ENCODE measurements at regions not wholly inside any gene's neighbourhood (a gene's known extent, or its start where the extent isn't known, plus 50 kb on each side); places are given as distances from the start of the nearest gene placed in this dataset.

- H3K27me3 ChIP-seq (ENCODE audit: control insufficient read depth in 3 of 3, insufficient read depth in 3 of 3, low read length in 3 of 3): no peaks in the 10 kb centered on the region
- H3K36me3 ChIP-seq (ENCODE audit: control insufficient read depth in 3 of 3, insufficient read depth in 3 of 3, low read length in 3 of 3): no peaks in the 10 kb centered on the region
- no peak overlapping the region for H3K9ac ChIP-seq (ENCODE audit: low read depth in 1 of 3, low read length in 3 of 3)
- no peak overlapping the region for H3K27ac ChIP-seq (ENCODE audit: low read depth, low read length)
- no peak overlapping the region for H3K4me3 ChIP-seq (ENCODE audit: low read length in 3 of 3)
- no peaks in the 10 kb centered on the region for H3K4me1 ChIP-seq (ENCODE audit: control insufficient read depth in 3 of 3, insufficient read depth in 3 of 3, low read length in 3 of 3)
- no peaks in the 10 kb centered on the region for H3K9me3 ChIP-seq (ENCODE audit: control insufficient read depth in 3 of 3, low read length in 3 of 3)
Observed at GRCh38 chr3:102098130-102098885, 249.0 kb downstream of the NFKBIZ start.

GRCh38 chr3:102099913-102100312 is 250.6 kb downstream of the NFKBIZ start:
- no peak overlapping the region for H3K27ac ChIP-seq (ENCODE audit: low read depth, low read length)
- no peaks in the 10 kb centered on the region for H3K27me3 ChIP-seq (ENCODE audit: control insufficient read depth in 3 of 3, insufficient read depth in 3 of 3, low read length in 3 of 3)
- no peaks in the 10 kb centered on the region for H3K36me3 ChIP-seq (ENCODE audit: control insufficient read depth in 3 of 3, insufficient read depth in 3 of 3, low read length in 3 of 3)
- no peaks in the 10 kb centered on the region for H3K9me3 ChIP-seq (ENCODE audit: control insufficient read depth in 3 of 3, low read length in 3 of 3)
- peaks cover 0 to 5% (median 2%) of the 10 kb centered on the region in 3 donors for H3K4me1 ChIP-seq (ENCODE audit: control insufficient read depth in 3 of 3, insufficient read depth in 3 of 3, low read length in 3 of 3)
- H3K4me3 ChIP-seq (ENCODE audit: low read length in 3 of 3): no peak overlapping the region
- no peak overlapping the region for H3K9ac ChIP-seq (ENCODE audit: low read depth in 1 of 3, low read length in 3 of 3)

GRCh38 chr3:102102394-102102793 is 253.1 kb downstream of the NFKBIZ start:
- H3K4me3 ChIP-seq (ENCODE audit: low read length in 3 of 3): no peak overlapping the region
- no peaks in the 10 kb centered on the region for H3K36me3 ChIP-seq (ENCODE audit: control insufficient read depth in 3 of 3, insufficient read depth in 3 of 3, low read length in 3 of 3)
- H3K27me3 ChIP-seq (ENCODE audit: control insufficient read depth in 3 of 3, insufficient read depth in 3 of 3, low read length in 3 of 3): no peaks in the 10 kb centered on the region
- H3K4me1 ChIP-seq (ENCODE audit: control insufficient read depth in 3 of 3, insufficient read depth in 3 of 3, low read length in 3 of 3): peaks cover 0 to 11% (median 2%) of the 10 kb centered on the region in 3 donors
- no peak overlapping the region for H3K27ac ChIP-seq (ENCODE audit: low read depth, low read length)
- no peak overlapping the region for H3K9ac ChIP-seq (ENCODE audit: low read depth in 1 of 3, low read length in 3 of 3)
- H3K9me3 ChIP-seq (ENCODE audit: control insufficient read depth in 3 of 3, low read length in 3 of 3): no peaks in the 10 kb centered on the region

- no peaks in the 10 kb centered on the region for H3K27me3 ChIP-seq (ENCODE audit: control insufficient read depth in 3 of 3, insufficient read depth in 3 of 3, low read length in 3 of 3)
- no peaks in the 10 kb centered on the region for H3K36me3 ChIP-seq (ENCODE audit: control insufficient read depth in 3 of 3, insufficient read depth in 3 of 3, low read length in 3 of 3)
- no peak overlapping the region for H3K4me3 ChIP-seq (ENCODE audit: low read length in 3 of 3)
- no peaks in the 10 kb centered on the region for H3K9me3 ChIP-seq (ENCODE audit: control insufficient read depth in 3 of 3, low read length in 3 of 3)
- peaks cover 0 to 11% (median 2%) of the 10 kb centered on the region in 3 donors for H3K4me1 ChIP-seq (ENCODE audit: control insufficient read depth in 3 of 3, insufficient read depth in 3 of 3, low read length in 3 of 3)
- H3K9ac ChIP-seq (ENCODE audit: low read depth in 1 of 3, low read length in 3 of 3): no peak overlapping the region
- no peak overlapping the region for H3K27ac ChIP-seq (ENCODE audit: low read depth, low read length)
Observed at GRCh38 chr3:102104033-102104432, 254.7 kb downstream of the NFKBIZ start.

GRCh38 chr3:102105193-102105592 is 255.9 kb downstream of the NFKBIZ start:
- H3K4me1 ChIP-seq (ENCODE audit: control insufficient read depth in 3 of 3, insufficient read depth in 3 of 3, low read length in 3 of 3): peaks cover 0 to 11% (median 2%) of the 10 kb centered on the region in 3 donors
- H3K27ac ChIP-seq (ENCODE audit: low read depth, low read length): no peak overlapping the region
- H3K27me3 ChIP-seq (ENCODE audit: control insufficient read depth in 3 of 3, insufficient read depth in 3 of 3, low read length in 3 of 3): no peaks in the 10 kb centered on the region
- H3K9me3 ChIP-seq (ENCODE audit: control insufficient read depth in 3 of 3, low read length in 3 of 3): no peaks in the 10 kb centered on the region
- H3K36me3 ChIP-seq (ENCODE audit: control insufficient read depth in 3 of 3, insufficient read depth in 3 of 3, low read length in 3 of 3): no peaks in the 10 kb centered on the region
- H3K9ac ChIP-seq (ENCODE audit: low read depth in 1 of 3, low read length in 3 of 3): no peak overlapping the region
- no peak overlapping the region for H3K4me3 ChIP-seq (ENCODE audit: low read length in 3 of 3)

GRCh38 chr3:102106416-102107097 is 257.2 kb downstream of the NFKBIZ start:
- no peak overlapping the region for H3K4me3 ChIP-seq (ENCODE audit: low read length in 3 of 3)
- no peaks in the 10 kb centered on the region for H3K36me3 ChIP-seq (ENCODE audit: control insufficient read depth in 3 of 3, insufficient read depth in 3 of 3, low read length in 3 of 3)
- H3K9ac ChIP-seq (ENCODE audit: low read depth in 1 of 3, low read length in 3 of 3): no peak overlapping the region
- peaks cover 0 to 11% (median 2%) of the 10 kb centered on the region in 3 donors for H3K4me1 ChIP-seq (ENCODE audit: control insufficient read depth in 3 of 3, insufficient read depth in 3 of 3, low read length in 3 of 3)
- no peaks in the 10 kb centered on the region for H3K9me3 ChIP-seq (ENCODE audit: control insufficient read depth in 3 of 3, low read length in 3 of 3)
- H3K27me3 ChIP-seq (ENCODE audit: control insufficient read depth in 3 of 3, insufficient read depth in 3 of 3, low read length in 3 of 3): no peaks in the 10 kb centered on the region
- H3K27ac ChIP-seq (ENCODE audit: low read depth, low read length): no peak overlapping the region

GRCh38 chr3:102112704-102113230 is 263.5 kb downstream of the NFKBIZ start:
- Histone ChIP-seq H3K4me3 (ENCODE audit: low read length in 3 of 3) (no peak overlapping the region), H3K27ac (ENCODE audit: low read depth, low read length) (no peak overlapping the region), H3K9ac (ENCODE audit: low read depth in 1 of 3, low read length in 3 of 3) (no peak overlapping the region), H3K36me3 (ENCODE audit: control insufficient read depth in 3 of 3, insufficient read depth in 3 of 3, low read length in 3 of 3) (no peaks in the 10 kb centered on the region), H3K27me3 (ENCODE audit: control insufficient read depth in 3 of 3, insufficient read depth in 3 of 3, low read length in 3 of 3) (no peaks in the 10 kb centered on the region), H3K9me3 (ENCODE audit: control insufficient read depth in 3 of 3, low read length in 3 of 3) (no peaks in the 10 kb centered on the region), H3K4me1 (ENCODE audit: control insufficient read depth in 3 of 3, insufficient read depth in 3 of 3, low read length in 3 of 3) (no peaks in the 10 kb centered on the region)

- Histone ChIP-seq H3K36me3 (ENCODE audit: control insufficient read depth in 3 of 3, insufficient read depth in 3 of 3, low read length in 3 of 3) (no peaks in the 10 kb centered on the region), H3K27me3 (ENCODE audit: control insufficient read depth in 3 of 3, insufficient read depth in 3 of 3, low read length in 3 of 3) (no peaks in the 10 kb centered on the region), H3K4me1 (ENCODE audit: control insufficient read depth in 3 of 3, insufficient read depth in 3 of 3, low read length in 3 of 3) (no peaks in the 10 kb centered on the region), H3K27ac (ENCODE audit: low read depth, low read length) (no peak overlapping the region), H3K9ac (ENCODE audit: low read depth in 1 of 3, low read length in 3 of 3) (no peak overlapping the region), H3K9me3 (ENCODE audit: control insufficient read depth in 3 of 3, low read length in 3 of 3) (no peaks in the 10 kb centered on the region), H3K4me3 (ENCODE audit: low read length in 3 of 3) (no peak overlapping the region)
Observed at GRCh38 chr3:102113421-102114041, 264.2 kb downstream of the NFKBIZ start.

- Histone ChIP-seq H3K9me3 (ENCODE audit: control insufficient read depth in 3 of 3, low read length in 3 of 3) (no peaks in the 10 kb centered on the region), H3K27me3 (ENCODE audit: control insufficient read depth in 3 of 3, insufficient read depth in 3 of 3, low read length in 3 of 3) (no peaks in the 10 kb centered on the region), H3K9ac (ENCODE audit: low read depth in 1 of 3, low read length in 3 of 3) (no peak overlapping the region), H3K36me3 (ENCODE audit: control insufficient read depth in 3 of 3, insufficient read depth in 3 of 3, low read length in 3 of 3) (no peaks in the 10 kb centered on the region), H3K27ac (ENCODE audit: low read depth, low read length) (no peak overlapping the region), H3K4me3 (ENCODE audit: low read length in 3 of 3) (no peak overlapping the region), H3K4me1 (ENCODE audit: control insufficient read depth in 3 of 3, insufficient read depth in 3 of 3, low read length in 3 of 3) (no peaks in the 10 kb centered on the region)
Observed at GRCh38 chr3:102114264-102114979, 265.1 kb downstream of the NFKBIZ start.
